ENCODE measurements at regions not wholly inside any gene's neighbourhood (a gene's known extent, or its start where the extent isn't known, plus 50 kb on each side); places are given as distances from the start of the nearest gene placed in this dataset.

GRCh38 chr6:170042123-170042522 lies 248.8 kb downstream of the DLL1 start (continued):
- no peak for TF ChIP-seq CTCF (conservative IDR thresholded peaks at IDR 0.05; ENCODE audit: low read depth in 2 of 2)
- no peak for TF ChIP-seq ZNF331 (CRISPR knock-in tag; IDR thresholded peaks at IDR 0.05; ENCODE audit: low read depth)
- TF ChIP-seq CREB1 (CRISPR knock-in tag; IDR thresholded peaks at IDR 0.05; ENCODE audit: low read depth): no peak
- TF ChIP-seq ETS1 (IDR thresholded peaks at IDR 0.05): no peak

GRCh38 chr6:170041526-170041925 lies 249.4 kb downstream of the DLL1 start:
- Histone ChIP-seq H3K27me3 (ENCODE audit: insufficient read depth) (no peaks in the 10 kb centered on the region), H3K4me3 (no peak overlapping the region), H2AFZ (no peak overlapping the region), H3K36me3 (ENCODE audit: insufficient read depth) (0 out of 2 replicates have a peak, but pooled peaks cover 5% of the 10 kb centered on the region), H3K9me2 (ENCODE audit: insufficient read depth) (no peaks in the 10 kb centered on the region), H3K79me2 (replicated peaks; ENCODE audit: insufficient read depth) (no peaks in the 10 kb centered on the region), H3K27ac (ENCODE audit: low read depth) (no peak overlapping the region), H3K4me2 (no peak overlapping the region), H3K4me1 (ENCODE audit: insufficient read depth) (no peaks in the 10 kb centered on the region), H3F3A (replicated peaks; ENCODE audit: low read depth) (no peaks in the 10 kb centered on the region), H4K20me1 (replicated peaks; ENCODE audit: insufficient read depth) (no peaks in the 10 kb centered on the region)
- Mint-ChIP-seq H3K4me1 (peaks cover 21% of the 10 kb centered on the region), H3K4me3 (no peak overlapping the region), H3K27me3 (ENCODE audit: insufficient read depth, low read depth, poor library complexity) (peaks cover 17% of the 10 kb centered on the region), H3K27ac (no peak overlapping the region), H3K36me3 (ENCODE audit: low read depth) (peaks cover 16% of the 10 kb centered on the region), H3K9me3 (peaks cover 26% of the 10 kb centered on the region)
- DNase-seq (ENCODE audit: low spot score) (no peak), ATAC-seq (no peak)
- no peak for TF ChIP-seq JUNB (IDR thresholded peaks at IDR 0.05; ENCODE audit: unreplicated experiment)
- TF ChIP-seq EZH2 (IDR thresholded peaks at IDR 0.05; ENCODE audit: low read depth, unreplicated experiment): no peak

GRCh38 chr6:170040906-170041305 lies 250.0 kb downstream of the DLL1 start:
- H2AFZ ChIP-seq: 0 out of 2 replicates have a peak overlapping the region, but pooled peaks have one; percentile 1
- no peak overlapping the region for H3K27ac ChIP-seq (ENCODE audit: low read depth)
- H3K4me3 ChIP-seq: no peak overlapping the region
- Mint-ChIP-seq H3K27me3 (ENCODE audit: insufficient read depth, low read depth, poor library complexity) (peaks cover 17% of the 10 kb centered on the region), H3K27ac (no peak overlapping the region), H3K4me3 (no peak overlapping the region), H3K36me3 (ENCODE audit: low read depth) (peaks cover 22% of the 10 kb centered on the region), H3K4me1 (peaks cover 27% of the 10 kb centered on the region), H3K9me3 (peaks cover 32% of the 10 kb centered on the region)
- DNase-seq (ENCODE audit: low spot score): no peak
- H3K4me1 ChIP-seq (ENCODE audit: insufficient read depth): no peaks in the 10 kb centered on the region
- H3K79me2 ChIP-seq (replicated peaks; ENCODE audit: insufficient read depth): no peaks in the 10 kb centered on the region
- no peak overlapping the region for H3K4me2 ChIP-seq
- ATAC-seq: no peak
- H3K27me3 ChIP-seq (ENCODE audit: insufficient read depth): no peaks in the 10 kb centered on the region
- H3F3A ChIP-seq (replicated peaks; ENCODE audit: low read depth): no peaks in the 10 kb centered on the region
- H3K36me3 ChIP-seq (ENCODE audit: insufficient read depth): 0 out of 2 replicates have a peak, but pooled peaks cover 6% of the 10 kb centered on the region
- no peaks in the 10 kb centered on the region for H3K9me2 ChIP-seq (ENCODE audit: insufficient read depth)
- no peaks in the 10 kb centered on the region for H4K20me1 ChIP-seq (replicated peaks; ENCODE audit: insufficient read depth)
- TF ChIP-seq ZNF114 (CRISPR knock-in tag; IDR thresholded peaks at IDR 0.05) (no peak), EZH2 (IDR thresholded peaks at IDR 0.05; ENCODE audit: low read depth, unreplicated experiment) (no peak), REST (IDR thresholded peaks at IDR 0.05; ENCODE audit: unreplicated experiment) (no peak), JUNB (IDR thresholded peaks at IDR 0.05; ENCODE audit: unreplicated experiment) (no peak), STAT1 (IDR thresholded peaks at IDR 0.05; ENCODE audit: unreplicated experiment) (no peak), CTCF (conservative IDR thresholded peaks at IDR 0.05; ENCODE audit: low read depth in 2 of 2) (no peak), ZNF331 (CRISPR knock-in tag; IDR thresholded peaks at IDR 0.05; ENCODE audit: low read depth) (no peak)

All from GM23338 (cell line).